Pancreas (tissue), 10 donors: ENCODE measurements at regions not wholly inside any gene's neighbourhood (a gene's known extent, or its start where the extent isn't known, plus 50 kb on each side); places are given as distances from the start of the nearest gene placed in this dataset.

Experiments used
- ATAC-seq, 4 donors: fragments of 200-7000 bp; cut with Tn5 transposase; one replicate each; pipeline versions ENCODE4 v1.8.0 to v1.9.1; 2020; ENCODE audit warnings: mild to moderate bottlenecking in 4 of 4, moderate library complexity in 4 of 4
- DNase-seq, 6 donors: peaks; one replicate each; pipeline ENCODE4 v3.0.0-alpha.2; 2020
- FAIRE-seq: peaks from 2 replicates; lab custom pipeline; 2012; peaks lifted over from hg19 to GRCh38; lab: Jason Lieb, UNC
- H3K27ac ChIP-seq, 4 donors: fragments of 200-600 bp; sonication (generic); 1 replicate in 3 of 4; 2 replicates in 1 of 4; pipeline versions ENCODE4 v1.5.0 to v1.8.0; 2020
- H3K27me3 ChIP-seq, 4 donors: fragments of 200-600 bp; one replicate each; pipeline ENCODE4 v1.8.0; 2021
- H3K36me3 ChIP-seq, 3 donors: fragments of 200-600 bp; sonication (generic) in 1 of 3; one replicate each; pipeline versions ENCODE4 v1.5.0 to v1.8.0; 2020 to 2021
- H3K4me1 ChIP-seq, 3 donors: fragments of 200-600 bp; one replicate each; pipeline ENCODE4 v1.8.0; 2021
- H3K4me3 ChIP-seq, 4 donors: fragments of 200-600 bp; sonication (generic) in 2 of 4; one replicate each; pipeline versions ENCODE4 v1.5.0 to v1.8.0; 2020 to 2021
- H3K9me3 ChIP-seq, 4 donors: fragments of 200-600 bp; one replicate each; pipeline ENCODE4 v1.8.0; 2021
- CTCF ChIP-seq, 4 donors: fragments of 200-600 bp; sonication (generic) in 3 of 4; IDR thresholded peaks; one replicate each; pipeline versions ENCODE4 v1.5.0 to v1.8.0; 2021; ENCODE audit warnings: antibody characterized with exemption in 4 of 4
- WGBS, 2 donors: extraction: QIAGEN DNeasy Blood & Tissue Kit; methylation state at CpG; one replicate each; pipeline ENCODE4 v1.1.7; 2013; 5-methylcytosine and 5-hydroxymethylcytosine counted together
- intact Hi-C, 3 donors: fragments of 100-400 bp; cut with DNase I; formaldehyde crosslinking; loops; one replicate each; pipeline versions ENCODE4 v1.11.1 to v1.14.2; 2022
- donor health status: healthy with polysubstance abuse.
- donor health status: DM: no; HTN: no; CAD: no; lungs with moderate emphysema.
- donor health status: DM: no; HTN: no; CAD: no.
- donor health status: control.
- donor health status: control.
- donor health status: Bipolar disorder and iron deficiency.
- donor health status: DM: yes; HTN: yes; CAD: no.
- donor health status: DM: no; HTN: no; CAD: no.
- donor health status: DM: no; HTN: no; CAD: no.
- donor health status: DM: yes; HTN: yes; CAD: no.

- intact Hi-C loops = no loop called here
- no peak for FAIRE-seq
- DNase-seq = no peak
- Histone ChIP-seq H3K27me3 (no peaks in the 10 kb centered on the region), H3K4me1 (no peaks in the 10 kb centered on the region), H3K9me3 (no peaks in the 10 kb centered on the region), H3K27ac (no peak overlapping the region), H3K36me3 (no peaks in the 10 kb centered on the region), H3K4me3 (no peak overlapping the region)
- 71 to 76% methylated on average over 6 of the region's 6 CpGs for WGBS, 2 donors
- no peak for TF ChIP-seq CTCF (IDR thresholded peaks at IDR 0.05)
- ATAC-seq = no peak
These were observed 133.9 kb upstream of the COBL start for GRCh38 chr7:51450541-51450940.

- WGBS, 2 donors = 39 to 48% methylated on average over 5 of the region's 5 CpGs
- no peaks in the 10 kb centered on the region for H3K36me3 ChIP-seq
These were observed 130.2 kb upstream of the COBL start for GRCh38 chr7:51446785-51447184.

GRCh38 chr7:51446356-51446755, 129.7 kb upstream of the COBL start:
- FAIRE-seq (no peak), ATAC-seq (no peak), DNase-seq (no peak)
- Histone ChIP-seq H3K27me3 (no peaks in the 10 kb centered on the region), H3K27ac (no peak overlapping the region), H3K9me3 (no peaks in the 10 kb centered on the region), H3K4me1 (no peaks in the 10 kb centered on the region), H3K4me3 (no peak overlapping the region), H3K36me3 (no peaks in the 10 kb centered on the region)
- 31 to 52% methylated on average over 11 of the region's 11 CpGs for WGBS, 2 donors
- TF ChIP-seq CTCF (IDR thresholded peaks at IDR 0.05) = no peak
- intact Hi-C loops = no loop called here

More at GRCh38 chr7:51446785-51447184, 130.2 kb upstream of the COBL start:
- Histone ChIP-seq H3K27me3 (no peaks in the 10 kb centered on the region), H3K27ac (no peak overlapping the region), H3K4me1 (no peaks in the 10 kb centered on the region), H3K4me3 (no peak overlapping the region), H3K9me3 (no peaks in the 10 kb centered on the region)
- DNase-seq (no peak), ATAC-seq (no peak), FAIRE-seq (no peak)
- intact Hi-C loops = no loop called here
- no peak for TF ChIP-seq CTCF (IDR thresholded peaks at IDR 0.05)

- H3K27me3 ChIP-seq = no peaks in the 10 kb centered on the region
- no peaks in the 10 kb centered on the region for H3K36me3 ChIP-seq
- DNase-seq = no peak
These were observed 128.3 kb upstream of the COBL start for GRCh38 chr7:51444936-51445335.

More at GRCh38 chr7:51444936-51445335, 128.3 kb upstream of the COBL start:
- FAIRE-seq (no peak), ATAC-seq (no peak)
- Histone ChIP-seq H3K27ac (no peak overlapping the region), H3K4me3 (no peak overlapping the region), H3K4me1 (no peaks in the 10 kb centered on the region), H3K9me3 (no peaks in the 10 kb centered on the region)
- intact Hi-C loops = no loop called here
- WGBS, 2 donors = 22 to 25% methylated on average over 1 of the region's 1 CpG
- TF ChIP-seq CTCF (IDR thresholded peaks at IDR 0.05) = no peak
